ENCODE measurements at regions not wholly inside any gene's neighbourhood (a gene's known extent, or its start where the extent isn't known, plus 50 kb on each side); places are given as distances from the start of the nearest gene placed in this dataset.
"Not testable (repeated sequence)": the region's sequence is repeated elsewhere in the genome, so short reads cannot be mapped to it uniquely, and the experiment has no call there.

DNA sequence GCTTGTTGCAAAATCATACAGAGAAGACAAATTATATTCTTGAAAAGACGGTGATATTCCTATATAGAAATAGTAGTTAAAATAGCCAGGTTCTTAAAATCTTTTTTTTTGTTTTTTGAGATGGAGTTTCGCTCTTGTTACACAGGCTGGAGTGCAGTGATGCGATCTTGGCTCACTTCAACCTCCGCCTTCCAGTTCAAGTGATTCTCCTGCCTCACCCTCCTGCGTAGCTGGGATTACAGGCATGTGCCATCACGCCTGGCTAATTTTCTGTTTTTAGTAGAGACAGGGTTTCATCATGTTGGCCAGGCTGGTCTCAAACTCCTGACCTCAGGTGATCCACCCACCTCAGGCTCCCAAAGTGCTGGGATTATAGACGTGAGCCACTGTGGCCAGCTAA lies 257.9 kb upstream of the CELF2 start:
- TF ChIP-seq CTCF (conservative IDR thresholded peaks at IDR 0.05); EZH2 (IDR thresholded peaks at IDR 0.05; ENCODE audit: low read depth): not testable (repeated sequence)
